CD4-positive, alpha-beta T cell (primary cell): ENCODE measurements at regions not wholly inside any gene's neighbourhood (a gene's known extent, or its start where the extent isn't known, plus 50 kb on each side); places are given as distances from the start of the nearest gene placed in this dataset.

Experiments used
- ATAC-seq: fragments of 200-7000 bp; cut with Tn5 transposase; one replicate; pipeline ENCODE4 v1.10.0; 2022; ENCODE audit warnings: mild to moderate bottlenecking; ENCODE audit not compliant: poor library complexity
- CTCF ChIA-PET: fragments of 350-600 bp; sonication (Branson Sonifier 250); formaldehyde crosslinking; loops from one replicate; lab custom pipeline; 2021; ENCODE audit warnings: antibody characterized with exemption, inconsistent platforms; lab: Charles Lee
- POLR2A ChIA-PET: fragments of 350-600 bp; sonication (Branson Sonifier 250); formaldehyde crosslinking; loops from one replicate; lab custom pipeline; 2021; ENCODE audit warnings: antibody characterized with exemption, inconsistent platforms; lab: Charles Lee
- DNase-seq, 14 experiments: peaks; one replicate each; pipeline ENCODE4 v3.0.0-alpha.2; 2013 to 2020; ENCODE audit warnings: mixed read lengths in 2 of 14
- H3K27ac ChIP-seq, 2 donors: one replicate each; pipeline versions ENCODE4 v1.5.1 to v1.7.0; 2013; ENCODE audit warnings: low read length in 2 of 2, low read depth in 1 of 2, mild to moderate bottlenecking in 1 of 2
- H3K27me3 ChIP-seq, 2 experiments: 1 replicate in 1 of 2; 2 replicates in 1 of 2; pipeline versions ENCODE4 v1.6.1 to v1.7.0; 2013; ENCODE audit warnings: low read length in 2 of 2, control low read depth in 1 of 2, mild to moderate bottlenecking in 1 of 2, moderate library complexity in 1 of 2; ENCODE audit not compliant: insufficient read depth in 2 of 2, control insufficient read depth in 1 of 2
- H3K36me3 ChIP-seq: one replicate; pipeline ENCODE4 v1.6.1; 2013; ENCODE audit warnings: low read length, control low read depth; ENCODE audit not compliant: insufficient read depth
- H3K4me1 ChIP-seq: one replicate; pipeline ENCODE4 v1.6.1; 2013; ENCODE audit warnings: low read length, control low read depth; ENCODE audit not compliant: insufficient read depth
- H3K4me3 ChIP-seq: one replicate; pipeline ENCODE4 v1.5.1; 2013; ENCODE audit warnings: mild to moderate bottlenecking, low read length, moderate library complexity
- H3K9me3 ChIP-seq, 2 experiments: 1 replicate in 1 of 2; 2 replicates in 1 of 2; pipeline versions ENCODE4 v1.6.1 to v1.7.0; 2013; ENCODE audit warnings: low read length in 2 of 2, mild to moderate bottlenecking in 2 of 2, control low read depth in 1 of 2, moderate library complexity in 1 of 2; ENCODE audit not compliant: control insufficient read depth in 1 of 2, insufficient read depth in 1 of 2
- H3K27ac Mint-ChIP-seq: one replicate; pipeline ENCODE4 v1.8.0; 2020; ENCODE audit warnings: mixed read lengths
- H3K27me3 Mint-ChIP-seq: one replicate; pipeline ENCODE4 v1.8.0; 2021; ENCODE audit warnings: mixed read lengths
- H3K36me3 Mint-ChIP-seq: one replicate; pipeline ENCODE4 v1.8.0; 2021; ENCODE audit warnings: low read depth, mixed read lengths
- H3K4me1 Mint-ChIP-seq: one replicate; pipeline ENCODE4 v1.8.0; 2021; ENCODE audit warnings: low read depth, mixed read lengths
- H3K4me3 Mint-ChIP-seq: one replicate; pipeline ENCODE4 v1.8.0; 2020; ENCODE audit warnings: mild to moderate bottlenecking, mixed read lengths
- H3K9me3 Mint-ChIP-seq: one replicate; pipeline ENCODE4 v1.8.0; 2020; ENCODE audit warnings: mixed read lengths
- CTCF ChIP-seq: fragments of 200-600 bp; IDR thresholded peaks from one replicate; pipeline ENCODE4 v1.8.0; 2022; ENCODE audit warnings: antibody characterized with exemption, mild to moderate bottlenecking
- intact Hi-C, 2 experiments: fragments of 100-400 bp; cut with DNase I in 1 of 2; cut with micrococcal nuclease in 1 of 2; formaldehyde crosslinking; loops; one replicate each; pipeline versions ENCODE4 v1.15.1 to v1.9.0; 2023 to 2025; cut with DNase I, micrococcal nuclease

- Histone ChIP-seq H3K4me1 (no peaks in the 10 kb centered on the region), H3K27me3 (no peaks in the 10 kb centered on the region), H3K4me3 (no peak overlapping the region), H3K9me3 (peaks cover 0 to 5% of the 10 kb centered on the region in 2 experiments), H3K36me3 (no peaks in the 10 kb centered on the region), H3K27ac (no peak overlapping the region)
- TF ChIP-seq CTCF: no peak
- Mint-ChIP-seq H3K4me3 (no peak overlapping the region), H3K4me1 (no peaks in the 10 kb centered on the region), H3K27me3 (peaks cover 10% of the 10 kb centered on the region), H3K36me3 (no peaks in the 10 kb centered on the region), H3K9me3 (no peaks in the 10 kb centered on the region), H3K27ac (no peak overlapping the region)
- no peak for ATAC-seq
- ChIA-PET CTCF (no interaction called here), POLR2A (no interaction called here)
- intact Hi-C loops: no loop called here
- no peak for DNase-seq
These were observed 84.3 kb upstream of the GRB10 start for GRCh38 chr7:50867034-50867356.

GRCh38 chr7:50866343-50867033 is 83.8 kb upstream of the GRB10 start:
- no peak overlapping the region for H3K27ac ChIP-seq
- Mint-ChIP-seq H3K4me1 (no peaks in the 10 kb centered on the region), H3K36me3 (no peaks in the 10 kb centered on the region), H3K4me3 (no peak overlapping the region), H3K27ac (no peak overlapping the region), H3K27me3 (peaks cover 5% of the 10 kb centered on the region), H3K9me3 (no peaks in the 10 kb centered on the region)
- H3K27me3 ChIP-seq: no peaks in the 10 kb centered on the region
- DNase-seq (no peak), ATAC-seq (no peak)
- no peaks in the 10 kb centered on the region for H3K4me1 ChIP-seq
- POLR2A ChIA-PET: no interaction called here
- TF ChIP-seq CTCF: no peak
- H3K9me3 ChIP-seq: peaks cover 0 to 5% of the 10 kb centered on the region in 2 experiments
- CTCF ChIA-PET: no interaction called here
- intact Hi-C loops: no loop called here
- no peak overlapping the region for H3K4me3 ChIP-seq
- no peaks in the 10 kb centered on the region for H3K36me3 ChIP-seq

GRCh38 chr7:50865450-50865849 is 82.8 kb upstream of the GRB10 start:
- H3K9me3 Mint-ChIP-seq: no peaks in the 10 kb centered on the region
- DNase-seq: no peak
- POLR2A ChIA-PET: no interaction called here

More at GRCh38 chr7:50865450-50865849, 82.8 kb upstream of the GRB10 start:
- peaks cover 0 to 5% of the 10 kb centered on the region in 2 experiments for H3K9me3 ChIP-seq
- peaks cover 3% of the 10 kb centered on the region for H3K27me3 Mint-ChIP-seq
- H3K4me3 ChIP-seq: no peak overlapping the region
- H3K27me3 ChIP-seq: no peaks in the 10 kb centered on the region
- no peaks in the 10 kb centered on the region for H3K4me1 Mint-ChIP-seq
- H3K4me3 Mint-ChIP-seq: no peak overlapping the region
- no peaks in the 10 kb centered on the region for H3K36me3 Mint-ChIP-seq
- ATAC-seq: no peak
- TF ChIP-seq CTCF: no peak
- intact Hi-C loops: no loop called here
- CTCF ChIA-PET: no interaction called here
- H3K27ac ChIP-seq: no peak overlapping the region
- no peaks in the 10 kb centered on the region for H3K36me3 ChIP-seq
- H3K27ac Mint-ChIP-seq: no peak overlapping the region
- no peaks in the 10 kb centered on the region for H3K4me1 ChIP-seq
